RWPE2 (cell line): ENCODE measurements at regions not wholly inside any gene's neighbourhood (a gene's known extent, or its start where the extent isn't known, plus 50 kb on each side); places are given as distances from the start of the nearest gene placed in this dataset.

Experiments
- ATAC-seq: fragments of 200-7000 bp; cut with Tn5 transposase; 3 replicates; pipeline ENCODE4 v1.9.1; 2021; ENCODE audit warnings: low read depth
- DNase-seq: peaks from one replicate; pipeline ENCODE4 v3.0.0-alpha.2; 2020; ENCODE audit warnings: low spot score
- H3K27ac ChIP-seq: fragments of 450-650 bp; 2 replicates; pipeline ENCODE4 v1.5.1; 2017; ENCODE audit warnings: mild to moderate bottlenecking; ENCODE audit not compliant: poor library complexity, severe bottlenecking
- H3K27me3 ChIP-seq: fragments of 250-450 bp; sonication (Bioruptor Pico); 2 replicates; pipeline ENCODE4 v1.5.1; 2021; ENCODE audit warnings: mild to moderate bottlenecking, moderate library complexity; ENCODE audit not compliant: insufficient read depth, poor library complexity, severe bottlenecking
- H3K36me3 ChIP-seq: fragments of 250-450 bp; sonication (Bioruptor Pico); 2 replicates; pipeline ENCODE4 v1.5.1; 2020; ENCODE audit warnings: low read depth, mild to moderate bottlenecking, moderate library complexity
- H3K4me1 ChIP-seq: fragments of 250-450 bp; sonication (Bioruptor Pico); 2 replicates; pipeline ENCODE4 v1.5.1; 2021; ENCODE audit warnings: mild to moderate bottlenecking, moderate library complexity; ENCODE audit not compliant: insufficient read depth, poor library complexity, severe bottlenecking
- H3K4me3 ChIP-seq: fragments of 250-450 bp; sonication (Bioruptor Pico); 2 replicates; pipeline ENCODE4 v1.5.1; 2021; ENCODE audit warnings: mild to moderate bottlenecking, moderate library complexity; ENCODE audit not compliant: severe bottlenecking
- H3K9me3 ChIP-seq: fragments of 250-450 bp; sonication (Bioruptor Pico); 2 replicates; pipeline ENCODE4 v1.5.1; 2021; ENCODE audit warnings: mild to moderate bottlenecking, moderate library complexity; ENCODE audit not compliant: severe bottlenecking
- CTCF ChIP-seq: fragments of 450-650 bp; IDR thresholded peaks from one replicate; pipeline ENCODE4 v1.5.1; 2017; ENCODE audit warnings: mild to moderate bottlenecking, moderate library complexity; ENCODE audit not compliant: poor library complexity, severe bottlenecking

GRCh38 chr1:240008298-240008697 is 83.4 kb upstream of the FMN2 start:
- DNase-seq = no peak
- no peak for TF ChIP-seq CTCF
- no peaks in the 10 kb centered on the region for H3K9me3 ChIP-seq

GRCh38 chr1:240014051-240014450 is 77.6 kb upstream of the FMN2 start:
- Histone ChIP-seq H3K27me3 (no peaks in the 10 kb centered on the region), H3K36me3 (no peaks in the 10 kb centered on the region), H3K9me3 (no peaks in the 10 kb centered on the region), H3K27ac (no peak overlapping the region), H3K4me3 (no peak overlapping the region), H3K4me1 (no peaks in the 10 kb centered on the region)
- DNase-seq = no peak
- no peak for TF ChIP-seq CTCF
- ATAC-seq = no peak

More at GRCh38 chr1:240008298-240008697, 83.4 kb upstream of the FMN2 start:
- no peaks in the 10 kb centered on the region for H3K36me3 ChIP-seq
- no peak overlapping the region for H3K27ac ChIP-seq
- no peaks in the 10 kb centered on the region for H3K4me1 ChIP-seq
- no peaks in the 10 kb centered on the region for H3K27me3 ChIP-seq
- no peak for ATAC-seq
- no peak overlapping the region for H3K4me3 ChIP-seq

- Histone ChIP-seq H3K27ac (no peak overlapping the region), H3K9me3 (no peaks in the 10 kb centered on the region), H3K4me1 (no peaks in the 10 kb centered on the region), H3K36me3 (no peaks in the 10 kb centered on the region), H3K4me3 (no peak overlapping the region), H3K27me3 (no peaks in the 10 kb centered on the region)
- ATAC-seq = no peak
- no peak for DNase-seq
- TF ChIP-seq CTCF = no peak
These were observed 73.1 kb upstream of the FMN2 start for GRCh38 chr1:240018617-240019016.

- H3K4me1 ChIP-seq = no peaks in the 10 kb centered on the region
- ATAC-seq (no peak), DNase-seq (no peak)
- H3K9me3 ChIP-seq = no peaks in the 10 kb centered on the region
- TF ChIP-seq CTCF = no peak
- no peaks in the 10 kb centered on the region for H3K27me3 ChIP-seq
- no peaks in the 10 kb centered on the region for H3K36me3 ChIP-seq
- no peak overlapping the region for H3K4me3 ChIP-seq
- no peak overlapping the region for H3K27ac ChIP-seq
These were observed 72.2 kb upstream of the FMN2 start for GRCh38 chr1:240019524-240019923.

- no peaks in the 10 kb centered on the region for H3K27me3 ChIP-seq
- DNase-seq = no peak
- no peak for ATAC-seq
- no peak overlapping the region for H3K27ac ChIP-seq
- no peaks in the 10 kb centered on the region for H3K36me3 ChIP-seq
- no peak for TF ChIP-seq CTCF
- H3K4me3 ChIP-seq = no peak overlapping the region
- no peaks in the 10 kb centered on the region for H3K4me1 ChIP-seq
- no peaks in the 10 kb centered on the region for H3K9me3 ChIP-seq
These were observed 70.8 kb upstream of the FMN2 start for GRCh38 chr1:240020871-240021270.
